Non-pigmented ciliary epithelial cell (primary cell): ENCODE measurements at regions not wholly inside any gene's neighbourhood (a gene's known extent, or its start where the extent isn't known, plus 50 kb on each side); places are given as distances from the start of the nearest gene placed in this dataset.
"Not testable (repeated sequence)": the region's sequence is repeated elsewhere in the genome, so short reads cannot be mapped to it uniquely, and the experiment has no call there.

Experiments
- DNase-seq: peaks from one replicate; pipeline ENCODE4 v3.0.0-alpha.2; 2010; ENCODE audit warnings: low read depth

- DNase-seq, result no peak
Measured at GRCh38 chr14:82987502-82988124, 1454.0 kb upstream of the SEL1L start.

- DNase-seq, result not testable (repeated sequence)
Measured at GRCh38 chr14:82994547-82994946, 1460.9 kb upstream of the SEL1L start.

- DNase-seq, result no peak
Measured at GRCh38 chr14:82999802-83000201, 1466.1 kb upstream of the SEL1L start.

- no peak for DNase-seq
Measured at GRCh38 chr14:83004456-83005006, 1470.9 kb upstream of the SEL1L start.

- no peak for DNase-seq
Measured at GRCh38 chr14:83006121-83006670, 1472.5 kb upstream of the SEL1L start.

GRCh38 chr14:83007052-83007451 is 1473.4 kb upstream of the SEL1L start:
- not testable (repeated sequence) for DNase-seq

- DNase-seq, result no peak
Measured at GRCh38 chr14:83007641-83008225, 1474.1 kb upstream of the SEL1L start.

- no peak for DNase-seq
Measured at GRCh38 chr14:83017296-83017695, 1483.6 kb upstream of the SEL1L start.

- no peak for DNase-seq
Measured at GRCh38 chr14:83019744-83020414, 1486.2 kb upstream of the SEL1L start.

GRCh38 chr14:83021323-83021722 is 1487.7 kb upstream of the SEL1L start:
- no peak for DNase-seq

- no peak for DNase-seq
Measured at GRCh38 chr14:83023369-83023768, 1489.7 kb upstream of the SEL1L start.

GRCh38 chr14:83041224-83041623 is 1507.6 kb upstream of the SEL1L start:
- no peak for DNase-seq

GRCh38 chr14:83042858-83043257 is 1509.2 kb upstream of the SEL1L start:
- DNase-seq, result no peak

- DNase-seq, result no peak
Measured at GRCh38 chr14:83044001-83044400, 1510.3 kb upstream of the SEL1L start.

- no peak for DNase-seq
Measured at GRCh38 chr14:83047059-83047830, 1513.6 kb upstream of the SEL1L start.

- no peak for DNase-seq
Measured at GRCh38 chr14:83053022-83053710, 1519.5 kb upstream of the SEL1L start.

GRCh38 chr14:83058068-83058467 is 1524.4 kb upstream of the SEL1L start:
- DNase-seq, result no peak

- no peak for DNase-seq
Measured at GRCh38 chr14:83071888-83072501, 1538.3 kb upstream of the SEL1L start.

- no peak for DNase-seq
Measured at GRCh38 chr14:83085136-83085535, 1551.5 kb upstream of the SEL1L start.

- no peak for DNase-seq
Measured at GRCh38 chr14:83085725-83086124, 1552.1 kb upstream of the SEL1L start.
